B cell (primary cell): ENCODE measurements at regions not wholly inside any gene's neighbourhood (a gene's known extent, or its start where the extent isn't known, plus 50 kb on each side); places are given as distances from the start of the nearest gene placed in this dataset.

Source experiments
- EZH2 ChIP-seq: IDR thresholded peaks from 2 replicates; pipeline ENCODE4 v1.6.1; 2012; ENCODE audit warnings: borderline replicate concordance, low read depth, mild to moderate bottlenecking, moderate library complexity, low read length; ENCODE audit not compliant: insufficient read depth, poor library complexity, severe bottlenecking
- TF ChIP-seq, protein P1 (sequence below): fragments of 200-600 bp; IDR thresholded peaks from one replicate; pipeline ENCODE4 v1.8.0; 2022; ENCODE audit warnings: antibody characterized with exemption, mild to moderate bottlenecking

DNA sequence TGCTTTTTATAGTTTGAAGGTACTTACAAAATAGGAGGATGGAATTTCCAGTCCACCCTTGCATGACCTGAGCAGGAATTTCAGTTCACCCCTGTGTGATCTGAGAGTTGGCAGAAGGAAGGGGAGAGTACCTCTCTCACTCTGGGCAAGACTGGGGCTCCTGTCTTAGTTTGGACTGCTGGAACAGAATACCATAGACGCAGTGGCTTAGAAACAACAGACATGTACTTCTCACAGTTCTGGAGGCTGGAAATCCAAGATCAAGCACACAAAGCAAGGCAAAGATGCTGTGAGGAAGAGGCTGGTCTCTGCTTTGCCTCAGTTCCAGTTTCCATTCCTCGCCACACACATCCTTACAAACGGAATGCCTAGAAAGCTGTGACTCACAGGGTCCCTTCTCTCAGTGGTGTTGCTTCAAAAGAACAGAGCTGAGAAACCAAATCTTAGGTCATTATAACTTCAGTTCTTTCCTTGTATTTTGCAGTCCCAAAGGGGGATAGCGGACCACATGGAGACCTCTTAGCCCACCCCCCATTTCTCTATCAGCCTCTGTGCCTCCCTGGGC is 108.8 kb upstream of the HAAO start:
- TF ChIP-seq EZH2, result no peak
- TF ChIP-seq, protein P1, sequence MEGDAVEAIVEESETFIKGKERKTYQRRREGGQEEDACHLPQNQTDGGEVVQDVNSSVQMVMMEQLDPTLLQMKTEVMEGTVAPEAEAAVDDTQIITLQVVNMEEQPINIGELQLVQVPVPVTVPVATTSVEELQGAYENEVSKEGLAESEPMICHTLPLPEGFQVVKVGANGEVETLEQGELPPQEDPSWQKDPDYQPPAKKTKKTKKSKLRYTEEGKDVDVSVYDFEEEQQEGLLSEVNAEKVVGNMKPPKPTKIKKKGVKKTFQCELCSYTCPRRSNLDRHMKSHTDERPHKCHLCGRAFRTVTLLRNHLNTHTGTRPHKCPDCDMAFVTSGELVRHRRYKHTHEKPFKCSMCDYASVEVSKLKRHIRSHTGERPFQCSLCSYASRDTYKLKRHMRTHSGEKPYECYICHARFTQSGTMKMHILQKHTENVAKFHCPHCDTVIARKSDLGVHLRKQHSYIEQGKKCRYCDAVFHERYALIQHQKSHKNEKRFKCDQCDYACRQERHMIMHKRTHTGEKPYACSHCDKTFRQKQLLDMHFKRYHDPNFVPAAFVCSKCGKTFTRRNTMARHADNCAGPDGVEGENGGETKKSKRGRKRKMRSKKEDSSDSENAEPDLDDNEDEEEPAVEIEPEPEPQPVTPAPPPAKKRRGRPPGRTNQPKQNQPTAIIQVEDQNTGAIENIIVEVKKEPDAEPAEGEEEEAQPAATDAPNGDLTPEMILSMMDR, result no peak
